Hypothalamus (tissue), 51 donors: ENCODE measurements at regions not wholly inside any gene's neighbourhood (a gene's known extent, or its start where the extent isn't known, plus 50 kb on each side); places are given as distances from the start of the nearest gene placed in this dataset.

Source experiments
- DNase-seq, 51 donors: peaks; one replicate each; lab custom pipeline; 2025; lab: John Stamatoyannopoulos, UW

DNA sequence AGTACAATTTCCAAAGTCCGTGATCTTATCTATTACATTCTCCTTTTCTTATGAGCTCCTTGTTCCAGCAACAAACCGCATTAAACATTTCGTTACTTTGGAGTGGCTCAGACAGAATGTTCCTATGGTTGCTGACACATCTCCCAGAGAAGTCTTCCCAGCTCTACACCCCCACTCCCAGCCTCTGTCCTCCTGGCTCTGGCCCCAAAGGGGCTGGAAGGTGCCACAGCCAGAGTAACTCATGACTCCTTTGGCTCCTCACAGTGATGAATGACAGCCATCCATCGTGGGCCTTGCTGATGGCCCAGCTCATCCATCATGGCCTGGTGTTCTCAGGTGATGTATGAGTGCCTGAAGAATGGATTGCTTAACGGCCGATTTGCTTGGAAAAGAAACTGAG, 203.0 kb downstream of the DHX35 start:
- no peak for DNase-seq

DNA sequence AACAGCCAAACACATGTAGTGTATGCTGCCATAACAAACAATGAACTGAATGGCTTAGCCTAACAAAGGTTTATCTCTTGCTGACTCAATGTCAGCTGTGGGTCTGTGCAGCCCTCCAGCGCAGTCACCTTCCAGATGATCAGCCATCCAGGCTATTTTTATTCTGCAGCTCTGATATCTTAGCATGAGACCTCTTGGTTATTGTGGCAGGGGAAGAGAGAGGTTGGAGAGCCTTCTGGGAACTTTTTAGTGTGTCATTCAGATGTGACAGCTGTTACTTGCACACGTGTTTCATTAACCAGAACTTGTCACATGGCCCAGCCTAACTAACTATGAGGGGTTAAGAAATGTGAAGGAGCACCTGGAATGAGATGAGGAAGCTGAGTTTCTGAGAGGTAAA, 202.5 kb downstream of the DHX35 start:
- no peak for DNase-seq

DNA sequence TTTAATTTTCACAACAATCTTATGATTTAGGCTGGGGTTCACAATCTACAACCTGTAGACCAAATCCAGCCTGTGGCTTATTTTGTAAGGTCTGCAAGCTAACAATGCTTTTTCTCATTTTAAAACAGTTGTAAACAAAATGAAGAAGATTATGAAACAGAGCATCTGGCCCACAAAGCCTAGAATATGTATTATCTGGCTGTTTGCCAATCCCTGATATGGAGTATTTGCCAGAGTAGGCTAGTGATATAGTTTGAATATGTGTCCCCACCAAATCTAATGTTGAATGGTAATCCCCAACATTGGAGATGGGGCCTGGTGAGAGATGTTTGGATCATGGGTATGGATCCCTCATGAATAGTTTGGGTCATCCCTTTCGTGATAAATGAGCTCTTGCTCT, 201.8 kb downstream of the DHX35 start:
- DNase-seq, result no peak

DNA sequence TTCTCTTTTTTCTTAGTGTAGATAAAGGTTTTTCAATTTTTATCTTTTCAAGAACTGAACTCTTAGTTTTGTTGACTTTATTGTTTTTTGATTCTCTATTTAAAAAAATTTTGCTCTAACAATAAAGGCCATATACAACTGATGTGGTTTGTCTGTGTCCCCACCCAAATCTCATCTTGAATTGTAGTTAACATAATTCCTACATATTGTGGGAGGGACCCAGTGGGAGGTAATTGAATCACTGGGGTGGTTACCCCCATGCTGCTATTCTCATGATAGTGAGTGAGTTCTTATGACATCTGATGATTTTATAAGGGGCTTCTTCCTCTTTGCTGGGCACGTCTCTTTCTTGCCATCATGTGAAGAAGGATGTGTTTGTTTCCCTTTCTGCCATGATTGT, 199.8 kb downstream of the DHX35 start:
- no peak for DNase-seq

DNA sequence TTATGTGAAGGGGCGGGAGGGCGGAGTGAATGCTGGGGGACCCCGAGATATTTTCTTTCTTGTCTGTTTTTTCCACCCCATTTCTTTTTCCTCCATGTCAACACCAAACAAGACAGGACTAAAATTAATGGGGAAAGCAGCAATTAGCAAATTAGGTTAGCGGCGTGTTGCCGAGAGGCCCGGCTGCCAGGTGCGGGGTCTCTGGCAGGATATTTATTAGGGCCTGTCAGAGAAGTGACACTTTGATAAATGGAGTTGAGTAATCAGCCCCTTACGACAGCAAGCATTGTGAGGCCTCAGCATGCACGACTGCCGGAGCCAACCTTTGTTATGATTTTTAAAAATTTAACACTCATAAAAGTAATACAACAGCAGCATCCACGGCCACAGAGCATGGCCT, 193.8 kb downstream of the DHX35 start:
- DNase-seq, result no peak

DNA sequence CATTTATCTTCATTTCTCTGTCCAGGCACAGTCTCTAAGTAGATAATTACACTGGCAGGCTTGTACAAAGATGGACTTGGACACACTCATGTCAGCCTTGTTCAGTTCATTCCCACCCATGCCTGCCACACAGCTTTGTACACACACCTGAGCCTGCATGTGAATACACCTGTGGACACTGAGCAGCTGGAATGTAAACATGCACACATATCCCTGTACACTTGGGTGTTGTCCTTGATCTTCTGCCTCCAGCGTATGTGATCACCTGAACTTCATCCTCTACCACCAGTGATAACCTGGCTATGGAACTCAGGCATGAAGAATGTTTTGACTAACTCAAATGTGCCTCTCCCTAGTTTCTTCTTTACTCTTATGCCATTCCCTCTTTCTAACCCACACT, 190.6 kb downstream of the DHX35 start:
- DNase-seq, result no peak

DNA sequence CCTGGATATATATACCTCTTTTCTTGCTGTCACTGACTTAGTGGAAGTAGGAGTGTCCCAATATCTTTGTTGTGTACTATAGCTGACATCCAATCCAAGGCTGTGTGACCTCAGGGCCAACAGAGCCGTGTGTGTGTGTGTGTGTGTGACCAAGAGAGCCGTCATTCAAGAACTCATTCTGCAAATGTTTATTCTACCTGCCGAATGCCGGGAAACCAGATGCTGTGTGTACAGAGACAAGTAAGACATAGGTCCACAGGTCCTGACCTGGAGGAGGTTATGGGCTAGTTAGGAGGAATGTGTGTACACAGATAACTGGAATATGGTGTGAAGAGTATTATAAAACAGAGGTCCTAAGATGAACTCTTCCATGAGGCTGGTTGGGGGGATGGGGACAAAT, 190.0 kb downstream of the DHX35 start:
- DNase-seq, result no peak

DNA sequence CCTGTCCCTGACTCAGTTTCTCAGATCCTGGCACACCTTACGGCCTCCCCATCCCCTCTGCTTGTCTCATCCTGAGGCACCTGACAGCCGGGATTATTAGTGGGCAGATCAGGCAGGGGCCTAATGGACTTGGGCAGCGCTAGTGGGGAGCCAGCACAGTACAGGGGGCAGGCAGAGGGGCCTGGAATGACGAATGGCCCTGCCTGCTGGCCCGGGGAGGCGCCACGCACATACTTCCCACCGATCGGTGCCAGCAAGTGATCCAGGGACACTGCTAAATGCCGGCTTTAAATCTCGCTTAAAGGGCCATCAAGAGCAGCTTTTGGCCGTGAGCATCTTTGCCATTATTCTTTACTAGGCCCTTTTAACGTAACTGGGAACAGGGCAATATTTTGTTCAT, 188.4 kb downstream of the DHX35 start:
- no peak for DNase-seq

DNA sequence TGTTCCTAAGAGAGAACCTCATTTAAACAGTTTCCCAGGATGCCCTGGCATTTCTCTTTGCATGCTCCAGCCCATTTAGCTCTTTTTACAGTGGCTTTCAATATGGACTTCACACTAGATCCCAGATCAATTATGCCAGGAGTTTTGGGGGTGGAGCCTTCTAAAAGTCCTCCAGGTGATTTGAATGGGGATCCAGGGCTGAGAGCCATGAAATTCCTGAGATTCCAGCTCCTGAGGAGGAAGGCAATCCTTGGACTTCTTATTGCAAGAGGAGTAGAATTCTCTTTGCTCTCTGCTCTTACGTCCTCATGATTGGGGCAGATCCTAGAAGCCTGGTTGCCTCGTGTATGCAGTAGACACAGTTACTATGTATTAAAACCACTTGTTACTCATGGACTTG, 184.2 kb downstream of the DHX35 start:
- DNase-seq, result no peak

DNA sequence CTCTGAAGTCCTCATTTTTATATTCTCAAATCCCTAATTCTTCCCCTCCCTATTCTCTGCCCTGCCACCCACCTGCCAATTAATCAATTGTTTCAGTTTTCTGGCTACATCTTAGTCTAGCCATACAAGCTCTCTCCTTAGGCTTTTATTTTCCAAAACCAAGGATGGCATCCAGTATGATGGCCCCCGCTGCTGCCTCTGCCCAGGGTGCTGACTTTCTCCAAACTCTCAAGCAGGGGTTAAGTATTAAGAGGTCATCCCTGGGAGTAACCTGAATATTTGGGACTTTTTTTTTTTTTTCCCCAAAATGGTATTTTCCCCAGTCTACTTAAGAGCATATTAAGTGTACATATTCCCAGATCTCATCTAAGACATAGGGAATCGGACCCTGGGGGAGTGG, 183.8 kb downstream of the DHX35 start:
- DNase-seq, result no peak

DNA sequence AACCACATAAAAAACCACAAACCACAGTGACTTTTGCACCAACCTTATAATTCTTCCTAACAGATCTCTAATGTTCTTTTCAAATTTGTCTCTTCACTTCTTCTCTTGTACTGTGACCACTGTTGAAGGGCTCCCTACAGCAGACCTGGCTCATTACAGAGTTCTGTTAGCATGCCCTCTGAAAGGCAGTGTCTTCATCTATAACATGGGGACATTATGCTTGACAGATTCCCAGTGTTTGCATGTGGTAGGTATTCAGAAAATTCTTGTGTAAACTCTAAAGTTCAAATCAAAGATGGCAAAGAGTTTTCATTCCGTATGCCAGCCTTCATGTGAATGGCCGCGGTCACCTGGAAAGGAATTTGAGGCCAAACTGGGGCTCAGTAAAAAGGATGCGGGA, 182.6 kb downstream of the DHX35 start:
- no peak for DNase-seq

DNA sequence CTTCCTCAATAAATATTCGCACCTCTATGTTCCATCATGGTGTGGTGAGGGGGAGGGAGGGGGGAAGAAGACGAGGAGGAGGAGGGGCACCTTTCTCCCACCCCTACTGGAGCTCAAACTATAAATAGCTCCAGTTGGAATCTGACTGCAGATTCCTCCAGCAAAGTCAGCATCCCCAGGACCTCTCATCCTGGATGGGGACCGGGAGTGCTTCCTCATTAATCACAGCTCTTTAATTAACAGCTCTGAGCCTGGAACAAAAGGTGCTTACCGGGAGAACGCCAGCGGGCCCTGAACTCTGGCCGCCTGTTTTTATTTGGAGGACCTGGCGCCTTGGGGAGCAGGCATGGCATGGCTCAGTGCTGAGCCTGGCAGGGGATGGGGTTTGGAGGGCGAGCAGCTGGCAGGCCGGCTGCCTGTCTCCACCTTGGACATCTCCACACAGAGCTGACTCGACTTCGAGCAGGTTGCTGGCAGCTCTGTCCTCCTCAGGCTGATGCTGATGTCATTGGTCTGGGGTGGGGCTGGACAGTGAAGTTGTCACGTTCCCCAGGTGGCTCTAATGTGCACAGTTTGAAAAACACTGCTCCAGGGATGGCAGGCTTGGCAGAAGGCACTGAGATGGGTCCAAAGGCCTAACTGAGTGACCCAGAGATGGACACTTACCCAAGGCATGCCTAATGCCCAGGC, 180.4 kb downstream of the DHX35 start:
- no peak for DNase-seq

DNA sequence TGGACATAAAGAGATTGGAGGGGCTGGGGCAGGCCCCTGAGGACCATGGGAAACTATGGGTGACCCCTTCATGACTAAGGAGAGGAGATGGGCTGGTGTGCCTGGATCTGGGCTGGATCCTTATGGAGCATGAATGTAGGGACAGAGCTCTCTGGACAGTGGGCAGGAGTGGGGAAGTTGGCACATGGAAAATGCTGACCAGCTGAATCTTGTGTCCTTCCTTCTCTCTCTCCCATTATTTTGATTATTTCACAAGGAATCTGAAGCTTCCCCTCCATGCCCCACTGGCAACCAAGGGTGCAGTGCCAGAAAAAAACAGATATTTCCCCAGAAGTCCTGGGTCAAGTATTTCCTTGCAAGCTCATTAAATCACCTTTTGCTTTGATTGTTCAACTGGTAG, 175.2 kb downstream of the DHX35 start:
- no peak for DNase-seq

DNA sequence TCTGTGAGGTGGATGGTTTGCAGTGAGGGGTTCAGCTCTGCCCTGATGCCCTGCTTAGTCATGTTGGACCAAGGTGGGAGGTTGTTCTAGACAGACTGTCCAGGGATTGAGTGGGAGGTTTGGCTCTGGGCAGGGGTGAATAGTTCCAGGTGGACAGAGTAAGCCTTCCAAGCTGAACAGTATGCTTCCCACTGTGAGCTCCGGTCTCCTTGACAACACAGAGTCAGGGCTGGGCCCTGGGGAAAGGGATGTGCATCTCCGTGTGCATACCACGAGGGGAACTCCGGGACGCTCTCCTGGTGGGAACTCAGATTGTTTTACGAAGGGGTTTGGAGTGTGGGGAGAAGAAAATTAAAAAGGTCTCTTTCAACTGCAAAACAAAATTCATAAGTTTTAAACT, 174.7 kb downstream of the DHX35 start:
- no peak for DNase-seq

DNA sequence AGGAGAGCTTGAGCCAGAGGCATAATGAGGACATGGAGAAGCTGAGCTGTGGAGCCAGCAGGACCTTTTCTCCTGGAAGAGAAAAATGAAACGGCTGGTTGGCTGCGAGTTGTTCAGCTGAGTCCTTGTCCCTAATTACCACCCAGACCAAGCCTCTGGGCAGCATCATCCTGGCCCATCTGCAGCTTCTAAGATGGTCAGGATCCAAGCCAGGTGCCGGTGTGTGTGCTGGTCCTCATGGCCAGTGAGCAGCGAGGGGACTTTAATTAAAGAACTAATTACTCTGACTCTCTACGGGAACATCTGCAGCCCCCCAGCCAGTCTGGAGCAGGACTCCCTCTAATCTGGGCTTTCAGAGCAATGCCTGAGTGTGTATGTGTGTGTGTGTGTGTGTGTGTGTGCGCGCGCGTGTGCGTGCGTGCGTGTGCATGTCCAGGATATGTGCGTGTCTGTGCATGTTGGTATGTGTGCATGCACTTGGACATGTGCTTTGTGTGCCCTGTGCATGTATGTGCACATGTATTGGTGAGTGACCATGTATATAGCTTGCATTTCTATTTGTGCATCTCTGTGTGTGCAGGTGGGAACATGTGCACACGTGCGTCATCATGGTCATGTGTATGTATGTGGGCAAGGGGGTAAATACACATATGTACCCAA, 173.9 kb downstream of the DHX35 start:
- DNase-seq, result no peak

DNA sequence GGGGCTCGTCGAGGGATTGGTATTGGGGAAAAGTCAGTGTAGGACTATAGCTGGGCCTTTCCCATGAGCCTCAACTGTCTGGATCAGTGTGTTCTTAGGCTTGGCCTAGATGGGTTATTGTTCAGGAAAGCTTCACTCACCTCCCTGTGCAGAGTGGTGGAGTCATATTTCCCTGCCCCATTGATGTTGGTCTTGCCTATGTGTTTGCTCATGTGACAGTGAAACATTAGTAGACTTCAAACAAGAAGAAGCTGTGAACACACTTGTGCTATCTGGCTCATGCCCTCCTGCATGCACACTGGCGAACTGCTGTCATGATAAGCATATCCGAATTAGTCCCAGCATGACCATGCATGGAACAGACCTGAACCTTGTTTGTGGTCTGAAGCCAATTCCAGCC, 171.1 kb downstream of the DHX35 start:
- no peak for DNase-seq

DNA sequence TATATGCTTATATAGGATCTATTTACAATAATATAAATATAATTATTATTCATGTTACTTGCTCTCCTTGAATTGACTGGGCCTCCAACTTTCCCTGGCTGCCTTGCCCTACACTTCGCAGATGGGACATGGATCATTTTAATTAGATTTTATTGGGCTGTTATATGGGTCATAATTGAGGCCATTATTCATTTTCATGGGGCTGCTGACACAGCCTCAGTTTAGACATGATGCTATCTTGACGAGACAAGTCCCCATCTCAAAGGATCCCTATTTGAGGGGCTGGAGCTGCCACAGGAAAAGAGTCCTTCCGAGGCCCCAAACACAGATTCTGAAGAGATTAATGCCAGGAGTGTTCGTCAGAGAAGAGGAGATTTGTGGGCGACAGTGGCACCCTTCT, 170.4 kb downstream of the DHX35 start:
- DNase-seq, result no peak

DNA sequence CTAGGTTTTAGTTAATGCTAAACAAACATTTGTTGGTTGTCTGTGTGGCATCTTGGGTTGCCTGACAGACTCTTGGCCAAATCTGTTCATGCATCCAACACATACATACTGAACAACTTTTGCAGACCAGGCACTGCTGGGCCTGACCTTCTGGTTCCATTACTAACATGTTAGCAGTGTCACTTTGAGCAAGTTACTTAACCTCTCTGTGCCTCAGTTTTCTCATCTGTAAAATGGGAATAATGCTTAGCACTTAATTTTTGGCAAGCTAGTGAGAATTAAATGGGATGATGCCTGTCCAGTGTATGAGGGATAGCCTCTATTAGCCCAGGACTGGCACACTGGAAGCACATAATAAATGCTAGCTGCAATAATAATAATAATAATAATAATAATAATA, 169.9 kb downstream of the DHX35 start:
- no peak for DNase-seq

DNA sequence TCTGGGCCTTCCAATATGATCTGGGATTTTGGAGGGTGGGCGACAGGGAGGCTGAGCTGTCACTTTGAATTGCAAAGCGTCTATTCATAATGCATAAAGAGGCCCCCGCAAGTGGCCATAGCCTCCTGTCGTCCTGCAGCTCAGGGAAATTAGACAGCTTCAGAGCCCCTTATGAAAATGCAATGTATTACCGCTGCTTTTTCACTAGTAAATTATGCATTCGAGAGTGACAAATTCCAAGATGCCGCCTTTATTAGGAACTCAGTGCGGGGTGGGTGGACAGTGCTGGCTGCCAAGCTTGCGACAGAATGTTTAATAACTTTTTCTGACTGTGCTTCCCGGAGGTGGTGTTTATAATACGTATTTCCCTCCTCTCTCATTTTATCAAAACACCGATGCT, 168.5 kb downstream of the DHX35 start:
- no peak for DNase-seq

DNA sequence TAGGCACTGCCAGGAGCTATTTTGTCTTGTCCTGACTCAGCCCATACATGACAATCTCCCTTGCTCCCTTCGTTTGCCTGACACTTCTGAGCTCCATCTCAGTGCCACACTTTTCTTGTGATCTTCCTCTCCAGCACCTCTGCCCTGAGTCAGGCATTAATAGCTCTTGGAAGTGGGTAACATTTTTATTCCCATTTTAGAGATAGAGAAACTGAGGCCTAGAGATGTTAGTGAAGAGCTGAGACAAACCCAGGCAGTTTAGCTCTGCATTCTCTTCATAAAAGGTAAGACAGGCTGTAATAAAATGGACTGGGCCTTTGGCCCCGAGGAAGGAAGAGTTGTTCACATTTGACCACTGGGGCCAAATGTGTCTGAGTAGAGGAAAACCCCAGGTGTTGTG, 167.4 kb downstream of the DHX35 start:
- DNase-seq, result no peak

DNA sequence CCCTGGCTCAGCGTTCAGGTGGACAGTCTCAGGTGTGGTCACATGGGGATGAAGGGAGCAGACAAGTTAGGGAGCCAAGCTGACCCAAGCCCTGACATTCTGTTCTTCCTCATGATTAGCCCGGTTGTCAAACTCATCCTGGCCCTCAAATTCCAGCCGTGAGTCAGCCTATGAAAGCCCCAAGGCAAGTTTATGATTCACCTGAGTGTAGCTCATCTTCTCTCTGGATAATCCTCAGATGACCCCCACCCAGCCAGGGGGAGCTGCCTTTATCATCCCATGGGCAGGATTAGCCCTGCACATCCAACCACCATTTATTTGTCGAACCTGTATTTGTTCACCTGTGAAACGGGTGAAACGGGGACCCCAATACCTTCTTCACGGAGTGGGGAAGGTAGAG, 161.9 kb downstream of the DHX35 start:
- DNase-seq, result no peak

DNA sequence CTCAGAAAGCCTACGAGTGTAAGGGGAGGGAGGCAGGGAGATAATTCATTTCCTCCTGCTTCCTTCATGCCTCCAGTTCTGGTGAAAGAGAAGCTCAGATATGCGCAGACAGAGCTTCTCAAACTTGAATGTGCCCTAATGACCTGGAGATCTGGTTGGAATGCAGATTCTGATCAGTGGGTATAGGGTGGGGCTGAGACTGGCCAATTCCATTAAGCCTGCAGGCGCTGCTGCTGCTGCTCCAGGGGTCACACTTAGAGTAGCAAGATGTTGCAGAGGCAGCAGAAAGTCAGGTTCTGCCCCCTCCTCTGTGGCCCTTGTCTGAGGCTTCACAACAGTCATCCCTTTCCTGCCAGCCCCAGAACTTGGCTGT, 161.0 kb downstream of the DHX35 start:
- DNase-seq, result no peak

DNA sequence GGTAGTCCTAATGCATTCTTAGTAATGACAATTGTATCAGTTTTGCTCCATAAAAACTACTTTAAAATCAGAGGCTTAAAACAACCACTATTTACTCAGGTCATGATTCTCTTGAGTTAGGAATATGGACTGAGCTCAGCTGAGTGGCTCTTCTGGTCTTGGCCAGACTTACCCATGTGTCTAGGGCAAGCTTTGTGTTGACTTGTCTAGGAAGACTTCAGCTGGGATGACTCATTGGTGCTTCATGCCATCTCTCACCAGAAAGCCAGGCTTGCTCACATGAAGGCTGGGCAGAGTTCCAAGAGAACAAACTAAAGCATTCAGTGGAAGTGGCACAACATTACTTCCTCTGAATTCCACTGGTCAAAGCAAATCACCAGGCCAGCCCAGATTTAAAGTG, 155.3 kb downstream of the DHX35 start:
- DNase-seq, result no peak
